ES-I3 (cell line): ENCODE measurements at regions not wholly inside any gene's neighbourhood (a gene's known extent, or its start where the extent isn't known, plus 50 kb on each side); places are given as distances from the start of the nearest gene placed in this dataset.

Experiments used
- H3K36me3 ChIP-seq: 2 replicates; pipeline ENCODE4 v1.6.1; 2013; ENCODE audit warnings: mild to moderate bottlenecking, low read length, control low read depth, moderate library complexity; ENCODE audit not compliant: insufficient read depth
- H3K4me1 ChIP-seq: 2 replicates; pipeline ENCODE4 v1.6.1; 2013; ENCODE audit warnings: mild to moderate bottlenecking, control low read depth, low read length; ENCODE audit not compliant: insufficient read depth
- H3K9ac ChIP-seq: 2 replicates; pipeline ENCODE4 v1.6.1; 2013; ENCODE audit warnings: low read depth, mild to moderate bottlenecking, low read length, moderate library complexity
- H3K9me3 ChIP-seq: 2 replicates; pipeline ENCODE4 v1.6.1; 2013; ENCODE audit warnings: mild to moderate bottlenecking, low read length, moderate library complexity; ENCODE audit not compliant: control insufficient read depth, insufficient read depth

GRCh38 chr7:25495342-25496250 is 267.3 kb upstream of the NPVF start:
- Histone ChIP-seq H3K36me3 (no peaks in the 10 kb centered on the region), H3K9me3 (no peaks in the 10 kb centered on the region), H3K9ac (no peak overlapping the region), H3K4me1 (no peaks in the 10 kb centered on the region)

- Histone ChIP-seq H3K9me3 (no peaks in the 10 kb centered on the region), H3K36me3 (no peaks in the 10 kb centered on the region), H3K9ac (no peak overlapping the region), H3K4me1 (no peaks in the 10 kb centered on the region)
These were observed 268.4 kb upstream of the NPVF start for GRCh38 chr7:25496476-25497368.

GRCh38 chr7:25500393-25500921 is 272.2 kb upstream of the NPVF start:
- Histone ChIP-seq H3K4me1 (no peaks in the 10 kb centered on the region), H3K36me3 (no peaks in the 10 kb centered on the region), H3K9ac (no peak overlapping the region), H3K9me3 (no peaks in the 10 kb centered on the region)

GRCh38 chr7:25503306-25503705 is 275.0 kb upstream of the NPVF start:
- Histone ChIP-seq H3K9me3 (no peaks in the 10 kb centered on the region), H3K4me1 (no peaks in the 10 kb centered on the region), H3K9ac (no peak overlapping the region), H3K36me3 (no peaks in the 10 kb centered on the region)

- Histone ChIP-seq H3K4me1 (no peaks in the 10 kb centered on the region), H3K36me3 (no peaks in the 10 kb centered on the region), H3K9ac (no peak overlapping the region), H3K9me3 (no peaks in the 10 kb centered on the region)
These were observed 283.9 kb upstream of the NPVF start for GRCh38 chr7:25512061-25512687.

- no peaks in the 10 kb centered on the region for H3K36me3 ChIP-seq
- no peaks in the 10 kb centered on the region for H3K9me3 ChIP-seq
- H3K4me1 ChIP-seq = no peaks in the 10 kb centered on the region
- no peak overlapping the region for H3K9ac ChIP-seq
These were observed 287.5 kb upstream of the NPVF start for GRCh38 chr7:25515633-25516275.

- H3K36me3 ChIP-seq = no peaks in the 10 kb centered on the region
- H3K9me3 ChIP-seq = no peaks in the 10 kb centered on the region
- no peaks in the 10 kb centered on the region for H3K4me1 ChIP-seq
- H3K9ac ChIP-seq = no peak overlapping the region
These were observed 289.6 kb upstream of the NPVF start for GRCh38 chr7:25517906-25518305.

- Histone ChIP-seq H3K4me1 (no peaks in the 10 kb centered on the region), H3K36me3 (no peaks in the 10 kb centered on the region), H3K9me3 (no peaks in the 10 kb centered on the region), H3K9ac (no peak overlapping the region)
These were observed 291.7 kb upstream of the NPVF start for GRCh38 chr7:25520017-25520416.

- H3K36me3 ChIP-seq = no peaks in the 10 kb centered on the region
- H3K9me3 ChIP-seq = no peaks in the 10 kb centered on the region
- no peak overlapping the region for H3K9ac ChIP-seq
- H3K4me1 ChIP-seq = no peaks in the 10 kb centered on the region
These were observed 292.2 kb upstream of the NPVF start for GRCh38 chr7:25520516-25520915.

- H3K4me1 ChIP-seq = no peaks in the 10 kb centered on the region
- H3K9me3 ChIP-seq = no peaks in the 10 kb centered on the region
- H3K9ac ChIP-seq = no peak overlapping the region
- H3K36me3 ChIP-seq = no peaks in the 10 kb centered on the region
These were observed 292.9 kb upstream of the NPVF start for GRCh38 chr7:25521236-25521635.

GRCh38 chr7:25522727-25523126 is 294.4 kb upstream of the NPVF start:
- no peak overlapping the region for H3K9ac ChIP-seq
- no peaks in the 10 kb centered on the region for H3K9me3 ChIP-seq
- H3K4me1 ChIP-seq = no peaks in the 10 kb centered on the region
- H3K36me3 ChIP-seq = no peaks in the 10 kb centered on the region

- Histone ChIP-seq H3K4me1 (no peaks in the 10 kb centered on the region), H3K9me3 (no peaks in the 10 kb centered on the region), H3K9ac (no peak overlapping the region), H3K36me3 (no peaks in the 10 kb centered on the region)
These were observed 299.4 kb upstream of the NPVF start for GRCh38 chr7:25527665-25528170.

- no peaks in the 10 kb centered on the region for H3K36me3 ChIP-seq
- no peaks in the 10 kb centered on the region for H3K9me3 ChIP-seq
- H3K9ac ChIP-seq = no peak overlapping the region
- no peaks in the 10 kb centered on the region for H3K4me1 ChIP-seq
These were observed 301.0 kb upstream of the NPVF start for GRCh38 chr7:25529320-25529719.

- H3K4me1 ChIP-seq = no peaks in the 10 kb centered on the region
- H3K36me3 ChIP-seq = no peaks in the 10 kb centered on the region
- no peaks in the 10 kb centered on the region for H3K9me3 ChIP-seq
- no peak overlapping the region for H3K9ac ChIP-seq
These were observed 308.6 kb upstream of the NPVF start for GRCh38 chr7:25536851-25537250.
